PFSK-1 (cell line): ENCODE measurements at regions not wholly inside any gene's neighbourhood (a gene's known extent, or its start where the extent isn't known, plus 50 kb on each side); places are given as distances from the start of the nearest gene placed in this dataset.

Experiments used
- FOXP2 ChIP-seq: optimal IDR thresholded peaks from 2 replicates; pipeline ENCODE3; 2011; ENCODE audit warnings: borderline replicate concordance, control low read depth, inconsistent platforms; ENCODE audit not compliant: insufficient read depth; ENCODE audit errors: extremely low read length, extremely low read depth
- POLR2AphosphoS5 ChIP-seq: IDR thresholded peaks from 2 replicates; pipeline ENCODE4 v1.6.1; 2012; ENCODE audit warnings: low read depth, mild to moderate bottlenecking, control low read depth, low read length, moderate library complexity
- REST ChIP-seq, 2 experiments: IDR thresholded peaks; 2 replicates each; pipeline versions ENCODE4 v1.6.1 to v1.8.0; 2011 to 2012; ENCODE audit warnings: low read depth in 2 of 2, low read length in 2 of 2, control low read depth in 1 of 2, inconsistent platforms in 1 of 2, mild to moderate bottlenecking in 1 of 2, moderate library complexity in 1 of 2; ENCODE audit not compliant: insufficient read depth in 1 of 2
- SIN3A ChIP-seq: IDR thresholded peaks from 2 replicates; pipeline ENCODE4 v1.6.1; 2012; ENCODE audit warnings: mild to moderate bottlenecking, low read length, moderate library complexity, borderline replicate concordance; ENCODE audit not compliant: insufficient read depth
- TAF1 ChIP-seq: IDR thresholded peaks from 2 replicates; pipeline ENCODE4 v1.6.1; 2012; ENCODE audit warnings: low read length, control low read depth, borderline replicate concordance; ENCODE audit not compliant: insufficient read depth

- TF ChIP-seq POLR2AphosphoS5, result no peak
- no peak for TF ChIP-seq REST (IDR thresholded peaks at IDR 0.05; ENCODE audit: insufficient read depth in 1 of 2, low read depth in 2 of 2, low read length in 2 of 2)
- no peak for TF ChIP-seq SIN3A
- TF ChIP-seq TAF1, result no peak
- no peak for TF ChIP-seq FOXP2
These were observed 272.0 kb downstream of the MAN2A1 start for GRCh38 chr5:109961751-109962150.
